C4-2B (cell line): ENCODE measurements at regions not wholly inside any gene's neighbourhood (a gene's known extent, or its start where the extent isn't known, plus 50 kb on each side); places are given as distances from the start of the nearest gene placed in this dataset.

ENCODE experiments used
- ZFX ChIP-seq: fragments of 450-650 bp; IDR thresholded peaks from 2 replicates; pipeline ENCODE4 v1.6.1; 2017
- TF ChIP-seq, protein P1 (sequence below): fragments of 450-650 bp; conservative IDR thresholded peaks from 2 replicates; pipeline ENCODE4 v1.5.1; 2017; ENCODE audit warnings: mild to moderate bottlenecking

DNA sequence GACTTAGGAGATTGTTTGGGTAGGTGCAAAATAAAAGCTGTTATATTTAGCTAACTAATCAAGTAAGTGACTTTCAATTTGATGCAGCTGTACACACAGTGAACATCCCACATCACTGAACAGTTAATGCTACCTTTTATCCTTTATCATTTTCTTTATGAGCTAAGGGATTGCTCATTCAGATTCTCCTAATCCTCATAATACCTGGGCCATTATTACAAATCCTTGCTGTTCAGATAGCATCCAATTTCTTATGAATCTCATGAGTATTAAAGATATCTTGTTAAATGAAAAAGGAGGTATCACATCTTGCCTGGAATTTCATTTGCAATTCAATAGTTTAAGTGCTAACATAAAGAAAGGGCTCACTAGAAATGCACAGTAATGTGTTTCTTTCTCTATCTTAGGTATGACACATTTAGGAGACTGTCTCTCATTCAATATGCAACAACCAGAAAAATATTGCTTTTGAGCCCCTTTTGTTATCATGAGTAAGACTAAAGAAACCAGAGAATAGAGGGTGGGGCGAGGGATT lies 918.5 kb downstream of the CBLN2 start:
- TF ChIP-seq, protein P1, sequence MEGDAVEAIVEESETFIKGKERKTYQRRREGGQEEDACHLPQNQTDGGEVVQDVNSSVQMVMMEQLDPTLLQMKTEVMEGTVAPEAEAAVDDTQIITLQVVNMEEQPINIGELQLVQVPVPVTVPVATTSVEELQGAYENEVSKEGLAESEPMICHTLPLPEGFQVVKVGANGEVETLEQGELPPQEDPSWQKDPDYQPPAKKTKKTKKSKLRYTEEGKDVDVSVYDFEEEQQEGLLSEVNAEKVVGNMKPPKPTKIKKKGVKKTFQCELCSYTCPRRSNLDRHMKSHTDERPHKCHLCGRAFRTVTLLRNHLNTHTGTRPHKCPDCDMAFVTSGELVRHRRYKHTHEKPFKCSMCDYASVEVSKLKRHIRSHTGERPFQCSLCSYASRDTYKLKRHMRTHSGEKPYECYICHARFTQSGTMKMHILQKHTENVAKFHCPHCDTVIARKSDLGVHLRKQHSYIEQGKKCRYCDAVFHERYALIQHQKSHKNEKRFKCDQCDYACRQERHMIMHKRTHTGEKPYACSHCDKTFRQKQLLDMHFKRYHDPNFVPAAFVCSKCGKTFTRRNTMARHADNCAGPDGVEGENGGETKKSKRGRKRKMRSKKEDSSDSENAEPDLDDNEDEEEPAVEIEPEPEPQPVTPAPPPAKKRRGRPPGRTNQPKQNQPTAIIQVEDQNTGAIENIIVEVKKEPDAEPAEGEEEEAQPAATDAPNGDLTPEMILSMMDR = no peak
- TF ChIP-seq ZFX = no peak
